ENCODE measurements at regions not wholly inside any gene's neighbourhood (a gene's known extent, or its start where the extent isn't known, plus 50 kb on each side); places are given as distances from the start of the nearest gene placed in this dataset.

- no peak for ATAC-seq
- no peak for DNase-seq
- Mint-ChIP-seq H3K27me3 (peaks cover 15 to 46% (median 35%) of the 10 kb centered on the region in 5 donors), H3K4me1 (no peaks in the 10 kb centered on the region), H3K36me3 (no peaks in the 10 kb centered on the region), H3K9me3 (no peaks in the 10 kb centered on the region), H3K27ac (no peak overlapping the region), H3K4me3 (no peak overlapping the region)
- POLR2A ChIA-PET, result no interaction called here
These were observed 108.2 kb upstream of the TOP3B start for GRCh38 chr22:22090650-22091399.

GRCh38 chr22:22089459-22090308 is 107.1 kb upstream of the TOP3B start:
- H3K36me3 Mint-ChIP-seq, result no peaks in the 10 kb centered on the region
- H3K27ac Mint-ChIP-seq, result no peak overlapping the region
- peaks cover 16 to 39% (median 35%) of the 10 kb centered on the region in 5 donors for H3K27me3 Mint-ChIP-seq
- no peaks in the 10 kb centered on the region for H3K9me3 Mint-ChIP-seq
- H3K4me1 Mint-ChIP-seq, result no peaks in the 10 kb centered on the region
- H3K4me3 Mint-ChIP-seq, result no peak overlapping the region
- ATAC-seq (no peak), DNase-seq (no peak)
- POLR2A ChIA-PET, result no interaction called here

GRCh38 chr22:22088658-22089458 is 106.3 kb upstream of the TOP3B start:
- Mint-ChIP-seq H3K4me3 (no peak overlapping the region), H3K27ac (no peak overlapping the region), H3K36me3 (no peaks in the 10 kb centered on the region), H3K9me3 (no peaks in the 10 kb centered on the region), H3K4me1 (no peaks in the 10 kb centered on the region), H3K27me3 (peaks cover 20 to 39% (median 36%) of the 10 kb centered on the region in 5 donors)
- DNase-seq, result no peak
- POLR2A ChIA-PET, result no interaction called here
- no peak for ATAC-seq

GRCh38 chr22:22087854-22088657 is 105.5 kb upstream of the TOP3B start:
- H3K9me3 Mint-ChIP-seq, result no peaks in the 10 kb centered on the region
- ATAC-seq (no peak), DNase-seq (no peak)
- POLR2A ChIA-PET, result no interaction called here
- H3K36me3 Mint-ChIP-seq, result no peaks in the 10 kb centered on the region
- peaks cover 21 to 38% (median 30%) of the 10 kb centered on the region in 5 donors for H3K27me3 Mint-ChIP-seq
- no peak overlapping the region for H3K4me3 Mint-ChIP-seq
- H3K27ac Mint-ChIP-seq, result no peak overlapping the region
- H3K4me1 Mint-ChIP-seq, result no peaks in the 10 kb centered on the region

GRCh38 chr22:22086501-22087158 is 104.0 kb upstream of the TOP3B start:
- no peak overlapping the region for H3K4me3 Mint-ChIP-seq
- POLR2A ChIA-PET, result no interaction called here
- H3K36me3 Mint-ChIP-seq, result no peaks in the 10 kb centered on the region
- DNase-seq (no peak), ATAC-seq (no peak)
- peaks cover 15 to 28% (median 24%) of the 10 kb centered on the region in 5 donors for H3K27me3 Mint-ChIP-seq
- no peaks in the 10 kb centered on the region for H3K4me1 Mint-ChIP-seq
- no peak overlapping the region for H3K27ac Mint-ChIP-seq
- H3K9me3 Mint-ChIP-seq, result no peaks in the 10 kb centered on the region

GRCh38 chr22:22085702-22086500 is 103.3 kb upstream of the TOP3B start:
- Mint-ChIP-seq H3K4me3 (no peak overlapping the region), H3K27me3 (peaks cover 16 to 28% (median 27%) of the 10 kb centered on the region in 5 donors), H3K4me1 (no peaks in the 10 kb centered on the region), H3K9me3 (no peaks in the 10 kb centered on the region), H3K36me3 (no peaks in the 10 kb centered on the region), H3K27ac (no peak overlapping the region)
- POLR2A ChIA-PET, result no interaction called here
- DNase-seq (no peak), ATAC-seq (no peak)

GRCh38 chr22:22084089-22084711 is 101.6 kb upstream of the TOP3B start:
- H3K9me3 Mint-ChIP-seq, result no peaks in the 10 kb centered on the region
- DNase-seq (no peak), ATAC-seq (no peak)
- H3K36me3 Mint-ChIP-seq, result no peaks in the 10 kb centered on the region
- no peaks in the 10 kb centered on the region for H3K4me1 Mint-ChIP-seq
- H3K27me3 Mint-ChIP-seq, result peaks cover 17 to 33% (median 30%) of the 10 kb centered on the region in 5 donors
- no peak overlapping the region for H3K27ac Mint-ChIP-seq
- POLR2A ChIA-PET, result no interaction called here
- no peak overlapping the region for H3K4me3 Mint-ChIP-seq

- H3K27ac Mint-ChIP-seq, result no peak overlapping the region
- no peaks in the 10 kb centered on the region for H3K9me3 Mint-ChIP-seq
- H3K36me3 Mint-ChIP-seq, result no peaks in the 10 kb centered on the region
- H3K27me3 Mint-ChIP-seq, result peaks cover 21 to 33% (median 24%) of the 10 kb centered on the region in 5 donors
- H3K4me3 Mint-ChIP-seq, result no peak overlapping the region
- ATAC-seq (no peak), DNase-seq (no peak)
- no peaks in the 10 kb centered on the region for H3K4me1 Mint-ChIP-seq
- POLR2A ChIA-PET, result no interaction called here
These were observed 100.4 kb upstream of the TOP3B start for GRCh38 chr22:22082960-22083359.

- no peak for DNase-seq
- no peak for ATAC-seq
- H3K4me1 Mint-ChIP-seq, result no peaks in the 10 kb centered on the region
- POLR2A ChIA-PET, result no interaction called here
- H3K27ac Mint-ChIP-seq, result no peak overlapping the region
- H3K9me3 Mint-ChIP-seq, result no peaks in the 10 kb centered on the region
- peaks cover 21 to 38% (median 25%) of the 10 kb centered on the region in 5 donors for H3K27me3 Mint-ChIP-seq
- no peak overlapping the region for H3K4me3 Mint-ChIP-seq
- no peaks in the 10 kb centered on the region for H3K36me3 Mint-ChIP-seq
These were observed 99.7 kb upstream of the TOP3B start for GRCh38 chr22:22082229-22082835.

- POLR2A ChIA-PET, result no interaction called here
- peak overlapping the region in 1 of 10 donors; percentile 26 for H3K27ac Mint-ChIP-seq
- peaks cover 24 to 59% (median 29%) of the 10 kb centered on the region in 5 donors for H3K27me3 Mint-ChIP-seq
- DNase-seq, result no peak
- no peaks in the 10 kb centered on the region for H3K36me3 Mint-ChIP-seq
- no peak for ATAC-seq
- H3K4me3 Mint-ChIP-seq, result no peak overlapping the region
- H3K9me3 Mint-ChIP-seq, result no peaks in the 10 kb centered on the region
- no peaks in the 10 kb centered on the region for H3K4me1 Mint-ChIP-seq
These were observed 97.7 kb upstream of the TOP3B start for GRCh38 chr22:22080270-22080669.

Measured in naive thymus-derived CD8-positive, alpha-beta T cell (primary cell).